Activated CD4-positive, alpha-beta T cell treated with anti-CD3 and anti-CD28 coated beads, Interleukin-2, amount 50 U/mL, for 1 hour (primary cell): ENCODE measurements at regions not wholly inside any gene's neighbourhood (a gene's known extent, or its start where the extent isn't known, plus 50 kb on each side); places are given as distances from the start of the nearest gene placed in this dataset.
"Not testable (repeated sequence)": the region's sequence is repeated elsewhere in the genome, so short reads cannot be mapped to it uniquely, and the experiment has no call there.

Source experiments
- DNase-seq: peaks from one replicate; pipeline ENCODE4 v3.0.0-alpha.2; 2020

DNA sequence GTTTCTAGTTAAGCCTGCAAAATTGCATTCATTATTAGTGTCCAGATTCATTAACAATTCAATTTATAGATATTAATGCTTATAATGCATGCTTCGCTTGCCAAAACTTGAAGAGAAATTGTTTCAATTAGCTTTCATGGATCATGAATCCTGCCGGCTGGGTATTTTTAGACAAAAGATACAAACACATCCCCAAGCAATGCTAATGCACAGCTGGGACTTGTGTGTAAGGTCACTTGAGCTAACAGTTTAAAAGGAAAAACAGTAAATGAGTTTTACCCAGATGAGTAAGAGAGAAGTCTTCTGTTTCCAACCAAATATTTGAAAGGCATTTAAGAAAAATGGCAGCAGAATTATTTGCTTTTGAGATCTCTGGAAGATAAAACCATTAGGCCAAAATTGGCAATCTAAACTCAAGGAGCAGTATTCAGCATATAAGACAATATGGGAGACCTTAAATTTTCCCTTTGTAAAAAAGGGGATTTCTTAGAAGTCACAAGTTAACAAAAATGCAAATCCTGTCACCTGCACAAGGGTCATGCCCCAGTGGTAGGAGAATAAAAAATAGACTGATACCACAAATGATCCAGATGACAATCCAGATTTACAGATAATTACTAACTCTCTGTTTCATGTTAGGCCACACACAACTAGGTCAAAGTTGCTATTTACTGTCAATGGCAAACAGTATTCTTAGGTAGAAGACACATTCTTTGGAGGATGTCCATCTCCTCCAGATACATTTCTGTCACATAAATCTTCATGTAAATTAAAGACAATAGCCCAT lies 418.4 kb upstream of the PMFBP1 start:
- DNase-seq: no peak

DNA sequence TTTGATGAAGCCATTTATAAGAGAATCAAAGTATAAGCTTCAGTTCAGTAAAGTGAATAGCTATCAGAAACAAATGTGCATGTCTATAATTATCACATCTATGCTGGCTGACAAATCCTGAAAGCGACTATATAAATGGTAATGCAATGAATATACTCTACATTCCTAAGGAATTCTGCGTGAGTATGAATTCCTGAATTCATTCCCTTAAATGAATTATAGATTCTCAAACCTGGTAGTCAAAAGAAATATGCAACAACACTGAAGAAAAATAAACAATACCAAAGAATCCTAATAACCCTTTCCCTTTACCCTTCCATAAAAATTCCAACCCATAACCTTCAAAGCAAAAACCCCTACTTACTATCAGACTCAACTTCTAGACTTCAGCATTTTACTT lies 416.6 kb upstream of the PMFBP1 start:
- no peak for DNase-seq

GRCh38 chr16:72578061-72578460 lies 406.1 kb upstream of the PMFBP1 start:
- DNase-seq: not testable (repeated sequence)

GRCh38 chr16:72576189-72576588 lies 404.2 kb upstream of the PMFBP1 start:
- DNase-seq: no peak

GRCh38 chr16:72569677-72570076 lies 397.7 kb upstream of the PMFBP1 start:
- no peak for DNase-seq

DNA sequence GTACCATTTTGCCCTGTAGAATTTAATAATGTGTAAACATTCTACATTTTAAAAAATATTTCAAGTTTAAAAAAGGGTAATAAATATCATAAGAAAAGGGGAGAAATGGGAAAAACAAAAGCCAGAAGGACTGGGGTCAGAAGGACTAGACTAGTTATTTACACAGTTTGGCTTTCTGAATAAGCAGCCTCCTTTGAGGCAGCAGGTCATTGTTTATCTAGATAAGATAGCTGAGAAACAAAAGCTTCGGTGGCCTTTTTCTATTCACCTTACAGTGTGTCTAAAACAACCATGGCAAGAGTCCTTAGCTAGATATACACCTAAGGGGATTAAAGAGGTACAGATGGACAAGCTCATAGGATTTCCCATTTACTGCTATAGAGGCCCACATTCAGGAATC lies 396.5 kb upstream of the PMFBP1 start:
- no peak for DNase-seq

GRCh38 chr16:72566174-72566573 lies 394.2 kb upstream of the PMFBP1 start:
- DNase-seq: no peak

DNA sequence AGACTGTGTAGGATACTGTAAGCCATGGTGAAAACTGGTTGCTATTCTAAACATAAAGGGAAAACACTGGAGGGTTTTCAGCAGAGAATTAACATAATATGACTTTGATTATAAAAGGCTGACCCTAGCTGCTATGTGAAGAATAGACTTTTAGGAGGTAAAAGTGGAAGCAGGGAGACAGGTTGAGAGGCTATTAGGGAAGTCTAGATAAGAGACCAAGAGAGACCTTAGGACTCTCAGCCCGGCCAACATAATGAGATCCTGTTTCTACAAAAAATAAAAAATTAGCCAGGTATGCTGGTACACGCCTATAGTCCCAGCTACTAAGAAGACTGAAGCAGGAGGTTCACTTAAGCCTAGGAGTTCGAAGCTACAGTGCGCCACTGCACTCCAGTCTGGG lies 393.2 kb upstream of the PMFBP1 start:
- DNase-seq: no peak

DNA sequence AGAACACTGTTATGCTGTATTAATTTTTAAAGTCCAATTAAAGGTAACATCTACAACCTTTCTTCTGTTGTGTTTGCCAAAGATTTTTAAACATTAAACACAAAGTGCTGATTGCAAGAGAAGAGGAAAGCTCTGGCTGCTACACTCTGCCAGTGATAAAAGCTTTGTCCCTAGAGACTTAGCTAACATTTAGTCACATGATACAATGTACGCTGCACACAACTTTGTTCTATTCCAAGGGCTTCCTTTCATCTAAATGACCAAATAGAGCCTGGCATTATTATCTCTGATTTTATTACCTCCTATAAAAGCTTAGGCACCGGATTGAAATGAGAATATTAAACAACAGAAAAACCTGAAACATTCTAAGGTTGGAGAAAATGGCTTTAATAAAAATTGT lies 388.7 kb upstream of the PMFBP1 start:
- no peak for DNase-seq

DNA sequence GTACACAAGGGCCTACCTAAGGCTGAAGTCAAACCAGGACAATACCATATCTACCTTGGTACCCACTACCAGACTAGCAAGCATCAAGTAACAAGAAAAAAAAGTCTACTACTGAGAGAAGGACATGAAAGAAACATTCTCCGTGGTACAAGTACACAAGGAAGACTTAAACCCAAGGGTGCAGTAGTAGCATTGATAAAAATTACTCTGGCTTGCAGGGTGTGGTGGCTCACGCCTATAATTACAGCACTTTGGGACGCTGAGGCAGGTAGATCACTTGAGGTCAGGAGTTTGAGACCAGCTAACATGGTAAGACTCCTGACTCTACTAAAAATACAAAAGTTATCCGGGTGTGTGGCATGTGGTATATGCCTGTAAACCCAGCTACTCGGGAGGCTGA lies 386.5 kb upstream of the PMFBP1 start:
- DNase-seq: no peak

DNA sequence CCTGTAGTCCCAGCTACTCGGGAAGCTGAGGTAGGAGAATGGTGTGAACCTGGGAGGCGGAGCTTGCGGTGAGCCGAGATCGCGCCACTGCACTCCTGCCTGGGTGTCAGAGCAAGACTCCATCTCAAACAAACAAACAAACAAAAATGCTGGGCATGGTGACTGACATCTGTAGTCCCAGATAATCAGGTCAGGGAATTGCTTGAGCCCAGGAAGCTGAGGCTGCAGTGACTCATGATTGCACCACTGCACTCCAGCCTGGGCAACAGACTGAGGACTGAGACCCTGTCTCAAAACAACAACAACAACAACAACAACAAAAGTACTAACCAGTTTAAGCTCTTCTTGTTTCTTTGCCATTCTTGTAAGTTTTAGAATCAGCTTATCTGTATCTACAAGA lies 383.0 kb upstream of the PMFBP1 start:
- no peak for DNase-seq

GRCh38 chr16:72552654-72553053 lies 380.7 kb upstream of the PMFBP1 start:
- no peak for DNase-seq

GRCh38 chr16:72551649-72552048 lies 379.7 kb upstream of the PMFBP1 start:
- no peak for DNase-seq

DNA sequence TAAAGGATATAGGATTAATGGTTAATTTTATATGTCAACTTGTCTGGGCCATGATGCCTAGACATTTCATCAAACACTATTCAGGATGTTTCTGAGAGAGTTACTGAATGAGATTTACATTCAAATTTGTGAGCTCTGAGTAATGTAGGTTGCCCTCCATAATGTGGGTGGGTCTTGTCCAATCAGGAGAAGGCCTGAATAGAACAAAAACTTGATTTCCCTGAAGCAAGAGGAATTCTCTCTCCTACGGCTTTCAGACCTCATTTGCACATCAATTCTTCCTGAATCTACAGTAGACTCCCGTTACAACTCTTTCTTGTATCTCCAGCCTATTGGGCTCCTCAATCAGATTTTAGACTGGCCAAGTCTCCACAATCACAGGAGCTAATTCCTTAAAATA lies 377.9 kb upstream of the PMFBP1 start:
- no peak for DNase-seq

GRCh38 chr16:72542102-72542501 lies 370.1 kb upstream of the PMFBP1 start:
- DNase-seq: no peak

- no peak for DNase-seq
Observed at GRCh38 chr16:72537664-72538063, 365.7 kb upstream of the PMFBP1 start.

DNA sequence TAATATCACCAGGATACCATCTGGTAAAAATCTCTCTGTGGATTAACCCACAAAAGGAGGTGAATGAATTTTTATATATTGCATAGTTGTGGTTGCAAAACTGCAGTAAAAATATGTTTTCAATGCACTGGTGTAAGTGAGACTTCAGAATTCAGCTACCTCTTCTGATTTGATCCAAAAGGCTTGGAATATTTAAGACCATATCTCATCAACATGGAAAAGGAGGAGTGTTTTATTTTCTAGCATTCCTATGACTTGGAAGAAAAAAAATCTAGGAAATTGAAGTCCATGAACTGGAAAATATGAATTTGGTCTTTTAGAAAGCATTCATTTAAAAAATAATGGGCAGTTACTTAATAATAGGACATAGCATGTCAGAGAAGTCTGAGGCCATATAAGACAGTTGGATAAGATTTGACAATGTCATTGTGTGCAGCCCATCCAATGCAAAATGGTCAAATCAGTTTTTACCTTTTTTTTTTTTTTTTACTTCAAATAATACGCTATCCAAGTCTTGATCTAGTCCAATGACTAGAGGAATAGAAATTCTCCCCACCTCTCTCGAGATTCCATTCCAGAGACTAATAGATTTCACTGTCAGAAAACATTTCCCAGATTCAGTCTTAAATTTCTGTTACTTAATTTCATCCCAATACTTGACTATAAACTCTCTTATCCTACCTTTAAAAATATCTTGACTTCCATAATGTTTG lies 364.9 kb upstream of the PMFBP1 start:
- DNase-seq: no peak

DNA sequence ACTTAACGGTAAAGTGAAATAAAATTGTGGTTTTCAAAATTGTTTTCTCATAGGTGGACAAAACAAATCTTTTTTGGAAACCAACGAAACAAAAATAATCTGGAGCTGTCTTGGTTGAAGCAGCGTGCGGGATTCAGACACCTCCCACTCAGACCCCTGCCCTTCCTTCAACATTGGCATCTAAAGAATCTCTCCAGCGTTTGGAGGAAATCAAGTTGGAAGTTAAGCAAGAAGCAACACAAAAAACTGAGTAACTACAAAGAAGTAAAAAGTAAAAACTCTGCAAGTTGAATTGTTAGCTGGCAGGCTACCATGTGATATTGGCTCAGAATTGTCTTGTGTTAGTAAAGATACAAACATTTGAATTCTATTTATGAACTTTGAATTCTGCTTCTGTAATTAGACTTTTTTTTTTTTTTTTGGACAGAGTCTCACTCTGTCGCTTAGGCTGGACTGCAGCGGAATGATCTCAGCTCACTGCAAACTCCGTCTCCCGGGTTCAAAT lies 361.0 kb upstream of the PMFBP1 start:
- no peak for DNase-seq

DNA sequence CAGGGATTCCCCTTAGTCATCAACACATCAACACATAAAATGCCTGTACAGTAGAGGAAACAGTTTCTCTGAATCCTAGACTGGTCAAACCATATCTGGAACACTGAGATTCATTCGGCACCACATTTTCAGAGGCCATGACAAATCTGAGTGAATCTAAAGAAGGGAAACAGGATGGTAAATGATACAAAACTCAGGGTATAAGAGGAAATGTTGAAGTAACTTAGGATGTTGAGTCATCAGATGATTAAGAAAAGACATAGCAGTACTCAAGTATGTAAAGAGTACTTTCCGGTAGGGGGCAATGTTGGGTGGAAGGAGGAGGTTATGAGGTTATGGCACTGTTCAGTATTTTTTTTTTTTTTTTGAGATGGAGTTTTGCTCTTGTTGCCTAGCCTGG lies 358.5 kb upstream of the PMFBP1 start:
- no peak for DNase-seq

- no peak for DNase-seq
Observed at GRCh38 chr16:72523087-72523486, 351.1 kb upstream of the PMFBP1 start.

- DNase-seq: no peak
Observed at GRCh38 chr16:72517154-72517553, 345.2 kb upstream of the PMFBP1 start.

- no peak for DNase-seq
Observed at GRCh38 chr16:72511171-72511570, 339.2 kb upstream of the PMFBP1 start.

GRCh38 chr16:72508191-72508590 lies 336.2 kb upstream of the PMFBP1 start:
- no peak for DNase-seq

GRCh38 chr16:72502594-72503005 lies 330.6 kb upstream of the PMFBP1 start:
- DNase-seq: no peak
